Lung (tissue), 11 donors: ENCODE measurements at regions not wholly inside any gene's neighbourhood (a gene's known extent, or its start where the extent isn't known, plus 50 kb on each side); places are given as distances from the start of the nearest gene placed in this dataset.
"Not testable (repeated sequence)": the region's sequence is repeated elsewhere in the genome, so short reads cannot be mapped to it uniquely, and the experiment has no call there.

Experiments
- ATAC-seq: fragments of 200-7000 bp; cut with Tn5 transposase; one replicate; pipeline ENCODE4 v1.9.1; 2020; ENCODE audit warnings: moderate number of reproducible peaks; ENCODE audit not compliant: insufficient read depth, low FRiP score
- DNase-seq, 3 donors: peaks; one replicate each; pipeline ENCODE4 v3.0.0-alpha.2; 2013 to 2017
- H3K27ac ChIP-seq, 2 donors: one replicate each; pipeline ENCODE4 v1.5.1; 2013; ENCODE audit warnings: mild to moderate bottlenecking in 2 of 2, moderate library complexity in 2 of 2, control low read depth in 1 of 2, inconsistent platforms in 1 of 2, low read depth in 1 of 2, low read length in 1 of 2
- H3K27me3 ChIP-seq, 3 donors: one replicate each; pipeline ENCODE4 v1.5.1; 2013; ENCODE audit warnings: low read length in 2 of 3; ENCODE audit not compliant: control insufficient read depth in 3 of 3, insufficient read depth in 3 of 3
- H3K36me3 ChIP-seq, 4 donors: one replicate each; pipeline ENCODE4 v1.5.1; 2013; ENCODE audit warnings: low read length in 4 of 4, mild to moderate bottlenecking in 1 of 4, moderate library complexity in 1 of 4; ENCODE audit not compliant: control insufficient read depth in 4 of 4, insufficient read depth in 4 of 4
- H3K4me1 ChIP-seq, 5 donors: one replicate each; pipeline ENCODE4 v1.5.1; 2013; ENCODE audit warnings: low read length in 5 of 5, mild to moderate bottlenecking in 2 of 5, moderate library complexity in 1 of 5; ENCODE audit not compliant: control insufficient read depth in 5 of 5, insufficient read depth in 5 of 5
- H3K4me3 ChIP-seq: one replicate; pipeline ENCODE4 v1.5.1; 2013; ENCODE audit warnings: mild to moderate bottlenecking, control low read depth, moderate library complexity
- H3K9ac ChIP-seq, 2 donors: one replicate each; pipeline ENCODE4 v1.5.1; 2013; ENCODE audit warnings: low read length in 2 of 2, control low read depth in 1 of 2; ENCODE audit not compliant: insufficient read depth in 1 of 2
- H3K9me3 ChIP-seq, 4 donors: one replicate each; pipeline ENCODE4 v1.5.1; 2013; ENCODE audit warnings: low read length in 3 of 4, mild to moderate bottlenecking in 1 of 4, moderate library complexity in 1 of 4; ENCODE audit not compliant: control insufficient read depth in 4 of 4, insufficient read depth in 3 of 4
- CTCF ChIP-seq: IDR thresholded peaks from 2 replicates; pipeline ENCODE4 v1.5.1; 2012; ENCODE audit warnings: mild to moderate bottlenecking; ENCODE audit errors: control extremely low read depth, extremely low read depth
- WGBS, 2 donors: extraction: QIAGEN DNeasy Blood & Tissue Kit; methylation state at CpG; one replicate each; pipeline ENCODE4 v1.1.7; 2013; 5-methylcytosine and 5-hydroxymethylcytosine counted together
- donor health status: control.
- donor health status: control.
- donor health status: Bipolar disorder and iron deficiency.
- donor health status: healthy.
- donor health status: DM: yes; HTN: yes; CAD: no.

GRCh38 chr4:112832493-112832892, 195.6 kb downstream of the LARP7 start:
- Histone ChIP-seq H3K4me1 (no peaks in the 10 kb centered on the region), H3K27me3 (no peaks in the 10 kb centered on the region), H3K9me3 (peaks cover 0 to 8% (median 0%) of the 10 kb centered on the region in 4 donors), H3K4me3 (no peak overlapping the region), H3K36me3 (no peaks in the 10 kb centered on the region), H3K27ac (no peak overlapping the region), H3K9ac (no peak overlapping the region)
- DNase-seq (no peak), ATAC-seq (no peak)
- no peak for TF ChIP-seq CTCF

DNA sequence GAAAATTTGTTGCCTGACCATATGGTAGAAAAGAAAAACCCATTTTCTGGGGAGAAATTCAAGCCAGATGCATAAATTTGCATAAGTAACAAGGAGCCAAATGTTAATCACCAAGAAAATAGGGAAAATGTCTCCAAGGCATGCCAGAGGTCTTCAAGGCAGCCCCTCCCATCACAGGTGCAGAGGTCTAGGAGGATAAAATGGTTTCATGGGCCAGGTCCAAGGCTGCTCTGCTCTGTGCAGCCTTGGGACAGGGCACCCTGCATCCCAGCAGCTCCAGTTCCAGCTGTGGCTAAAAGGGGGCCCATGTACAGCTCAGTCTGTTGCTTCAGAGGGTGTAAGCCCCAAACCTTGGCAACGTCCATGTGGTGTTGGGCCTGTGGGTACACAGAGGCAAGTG, 200.0 kb downstream of the LARP7 start:
- H3K36me3 ChIP-seq, result no peaks in the 10 kb centered on the region
- no peak overlapping the region for H3K9ac ChIP-seq
- ATAC-seq (no peak), DNase-seq (no peak)
- H3K27me3 ChIP-seq, result no peaks in the 10 kb centered on the region
- H3K4me3 ChIP-seq, result no peak overlapping the region
- TF ChIP-seq CTCF, result no peak
- H3K27ac ChIP-seq, result no peak overlapping the region
- peaks cover 0 to 4% (median 0%) of the 10 kb centered on the region in 5 donors for H3K4me1 ChIP-seq
- peaks cover 0 to 3% (median 0%) of the 10 kb centered on the region in 4 donors for H3K9me3 ChIP-seq
- 44 to 83% methylated on average over 1 of the region's 1 CpG for WGBS, 2 donors

DNA sequence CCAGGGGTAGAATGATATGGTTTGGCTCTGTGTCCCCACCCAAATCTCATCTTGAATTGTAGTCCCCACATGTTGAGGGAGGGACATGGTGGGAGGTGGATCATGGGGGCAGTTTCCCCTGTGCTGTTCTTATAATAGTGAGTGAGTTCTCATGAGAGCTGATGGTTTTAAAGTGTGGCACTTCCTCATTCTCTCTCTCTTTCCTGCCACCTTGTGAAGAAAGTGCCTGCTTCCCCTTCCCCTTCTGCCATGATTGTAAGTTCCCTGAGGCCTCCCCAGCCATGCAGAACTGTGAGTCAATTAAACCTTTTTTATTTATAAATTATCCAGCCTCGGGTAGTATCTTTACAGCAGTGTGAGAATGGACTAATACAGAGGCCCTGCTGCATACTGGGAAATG, 201.1 kb downstream of the LARP7 start:
- ATAC-seq, H3K9me3 ChIP-seq, H3K27ac ChIP-seq, H3K9ac ChIP-seq, H3K4me3 ChIP-seq, H3K27me3 ChIP-seq, DNase-seq, H3K4me1 ChIP-seq, H3K36me3 ChIP-seq: not testable (repeated sequence)
- 73% methylated on average over 1 of the region's 1 CpG for WGBS, 2 donors

GRCh38 chr4:112840061-112840460, 203.1 kb downstream of the LARP7 start:
- ATAC-seq (no peak), DNase-seq (no peak)
- Histone ChIP-seq H3K27me3 (no peaks in the 10 kb centered on the region), H3K9ac (no peak overlapping the region), H3K4me1 (peaks cover 0 to 4% (median 0%) of the 10 kb centered on the region in 5 donors), H3K9me3 (peaks cover 0 to 3% (median 0%) of the 10 kb centered on the region in 4 donors), H3K27ac (no peak overlapping the region), H3K36me3 (no peaks in the 10 kb centered on the region), H3K4me3 (no peak overlapping the region)
- TF ChIP-seq CTCF, result no peak
